GM12875 (cell line): ENCODE measurements at regions not wholly inside any gene's neighbourhood (a gene's known extent, or its start where the extent isn't known, plus 50 kb on each side); places are given as distances from the start of the nearest gene placed in this dataset.

Source experiments
- H3K4me3 ChIP-seq: one replicate; pipeline ENCODE4 v1.5.1; 2011; ENCODE audit warnings: low read depth, low read length, control low read depth
- TF ChIP-seq, protein P1 (sequence below): IDR thresholded peaks from 2 replicates; pipeline ENCODE4 v1.5.1; 2011; ENCODE audit warnings: low read depth, mild to moderate bottlenecking, control low read depth, inconsistent platforms, low read length, moderate library complexity, borderline replicate concordance; ENCODE audit not compliant: insufficient read depth

DNA sequence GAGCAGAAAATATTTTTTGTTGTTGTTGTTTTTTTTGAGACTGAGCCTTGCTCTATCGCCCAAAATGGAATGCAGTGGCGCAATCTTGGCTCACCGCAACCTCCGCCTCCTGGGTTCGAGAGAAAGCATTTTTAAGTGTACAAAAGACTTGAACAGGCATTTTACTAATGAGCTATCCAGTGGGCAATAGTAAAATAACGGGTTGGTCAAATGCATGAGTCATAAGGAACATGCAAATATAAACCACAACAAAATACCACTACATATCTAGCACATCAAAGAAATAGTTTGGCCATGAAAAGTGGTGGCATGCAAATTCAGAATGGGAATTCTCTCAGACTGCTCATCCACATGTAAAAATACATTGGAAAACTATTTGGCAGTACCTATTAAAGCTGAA, 71.7 kb upstream of the TMEM106B start:
- TF ChIP-seq, protein P1, sequence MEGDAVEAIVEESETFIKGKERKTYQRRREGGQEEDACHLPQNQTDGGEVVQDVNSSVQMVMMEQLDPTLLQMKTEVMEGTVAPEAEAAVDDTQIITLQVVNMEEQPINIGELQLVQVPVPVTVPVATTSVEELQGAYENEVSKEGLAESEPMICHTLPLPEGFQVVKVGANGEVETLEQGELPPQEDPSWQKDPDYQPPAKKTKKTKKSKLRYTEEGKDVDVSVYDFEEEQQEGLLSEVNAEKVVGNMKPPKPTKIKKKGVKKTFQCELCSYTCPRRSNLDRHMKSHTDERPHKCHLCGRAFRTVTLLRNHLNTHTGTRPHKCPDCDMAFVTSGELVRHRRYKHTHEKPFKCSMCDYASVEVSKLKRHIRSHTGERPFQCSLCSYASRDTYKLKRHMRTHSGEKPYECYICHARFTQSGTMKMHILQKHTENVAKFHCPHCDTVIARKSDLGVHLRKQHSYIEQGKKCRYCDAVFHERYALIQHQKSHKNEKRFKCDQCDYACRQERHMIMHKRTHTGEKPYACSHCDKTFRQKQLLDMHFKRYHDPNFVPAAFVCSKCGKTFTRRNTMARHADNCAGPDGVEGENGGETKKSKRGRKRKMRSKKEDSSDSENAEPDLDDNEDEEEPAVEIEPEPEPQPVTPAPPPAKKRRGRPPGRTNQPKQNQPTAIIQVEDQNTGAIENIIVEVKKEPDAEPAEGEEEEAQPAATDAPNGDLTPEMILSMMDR: no peak
- H3K4me3 ChIP-seq: no peak overlapping the region

DNA sequence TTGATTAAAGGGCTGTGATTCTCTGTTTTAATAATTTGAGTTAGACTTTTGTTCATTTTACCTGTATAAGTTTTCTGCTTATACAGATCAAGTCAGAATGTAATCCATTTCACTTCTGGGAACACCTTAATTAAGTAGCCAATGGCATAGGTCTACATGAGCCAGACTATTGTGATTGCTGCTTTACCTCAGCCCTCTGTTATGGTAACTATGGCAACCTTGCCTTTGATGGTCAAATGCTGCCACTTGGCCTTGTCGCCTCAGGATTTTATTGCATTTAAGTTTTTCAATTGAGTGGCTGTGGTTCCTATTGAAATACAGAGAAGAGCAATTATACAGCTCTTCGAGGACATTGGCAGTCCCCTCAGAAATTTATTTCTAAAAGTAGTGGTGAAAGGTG, 64.3 kb upstream of the TMEM106B start:
- H3K4me3 ChIP-seq: no peak overlapping the region
- TF ChIP-seq, protein P1: no peak

DNA sequence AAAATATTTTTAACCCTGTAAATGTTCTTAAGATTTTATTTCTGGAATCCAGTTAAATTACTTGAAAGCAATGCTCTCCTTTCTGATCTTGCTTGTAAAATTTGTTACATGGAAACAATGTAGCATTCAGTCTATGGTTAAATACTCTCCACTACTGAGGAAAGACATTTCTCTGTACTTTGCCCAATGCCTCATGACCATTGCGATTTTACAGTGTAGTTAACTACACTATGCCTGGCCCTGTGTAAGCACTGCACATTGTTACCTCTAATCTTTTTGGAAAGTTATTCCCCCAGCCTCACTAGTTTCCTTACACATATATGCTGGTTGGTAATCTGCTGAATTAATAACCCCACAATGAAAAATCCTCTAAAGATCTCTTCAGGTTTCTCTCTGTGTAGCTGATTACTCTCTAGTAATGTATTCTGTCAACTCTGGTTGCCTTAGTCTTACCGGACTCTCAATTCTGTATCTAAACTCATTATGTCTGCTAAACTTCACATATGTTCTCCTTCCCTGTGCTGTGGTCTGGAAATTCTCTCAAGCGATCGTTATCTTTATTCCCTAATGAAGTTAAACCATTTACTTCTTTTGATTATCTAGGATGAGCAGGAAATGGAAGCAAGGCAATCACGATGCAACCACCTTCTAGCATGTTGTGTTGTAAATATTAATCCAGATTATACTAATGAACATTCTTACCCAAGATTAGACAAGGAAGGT, 58.7 kb upstream of the TMEM106B start:
- TF ChIP-seq, protein P1: no peak

DNA sequence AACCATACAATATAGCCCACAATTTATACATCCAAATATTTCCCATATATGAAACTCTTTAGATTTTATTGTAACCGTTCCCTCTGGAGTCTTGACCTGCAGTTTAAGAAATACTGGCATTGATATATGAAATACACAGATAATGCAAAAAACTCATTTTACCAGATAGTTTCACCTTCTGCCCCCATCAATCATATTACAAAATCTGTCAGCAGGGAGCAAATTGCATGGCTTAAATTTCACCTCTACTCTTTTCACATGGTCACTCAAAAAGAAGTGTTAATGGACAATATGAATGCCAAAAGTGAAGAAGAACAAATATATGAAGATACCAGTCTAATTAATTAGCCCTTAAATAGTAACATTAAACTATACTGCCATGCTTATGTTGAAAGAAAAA, 57.0 kb upstream of the TMEM106B start:
- no peak overlapping the region for H3K4me3 ChIP-seq
- TF ChIP-seq, protein P1: no peak

More for the DNA sequence above, 58.7 kb upstream of the TMEM106B start:
- no peak overlapping the region for H3K4me3 ChIP-seq

DNA sequence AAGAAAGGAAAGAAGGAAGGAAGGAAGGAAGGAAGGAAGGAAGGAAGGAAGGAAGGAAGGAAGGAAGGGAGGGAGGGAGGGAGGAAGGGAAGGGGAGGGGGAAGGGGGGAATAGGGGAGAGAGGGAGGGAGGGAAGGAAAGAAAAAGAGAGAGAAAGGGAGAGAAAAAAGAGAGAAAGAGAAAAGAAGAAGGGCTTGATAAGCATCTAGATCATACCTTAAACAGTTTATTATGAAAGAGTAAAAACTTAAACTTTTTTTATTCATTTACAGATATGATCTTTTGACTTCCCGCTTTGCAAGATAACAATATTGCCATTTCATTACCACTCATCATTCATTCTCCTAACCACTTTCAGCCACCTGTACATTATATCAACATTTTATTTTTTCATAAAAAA, 53.6 kb upstream of the TMEM106B start:
- no peak overlapping the region for H3K4me3 ChIP-seq
- TF ChIP-seq, protein P1: no peak

DNA sequence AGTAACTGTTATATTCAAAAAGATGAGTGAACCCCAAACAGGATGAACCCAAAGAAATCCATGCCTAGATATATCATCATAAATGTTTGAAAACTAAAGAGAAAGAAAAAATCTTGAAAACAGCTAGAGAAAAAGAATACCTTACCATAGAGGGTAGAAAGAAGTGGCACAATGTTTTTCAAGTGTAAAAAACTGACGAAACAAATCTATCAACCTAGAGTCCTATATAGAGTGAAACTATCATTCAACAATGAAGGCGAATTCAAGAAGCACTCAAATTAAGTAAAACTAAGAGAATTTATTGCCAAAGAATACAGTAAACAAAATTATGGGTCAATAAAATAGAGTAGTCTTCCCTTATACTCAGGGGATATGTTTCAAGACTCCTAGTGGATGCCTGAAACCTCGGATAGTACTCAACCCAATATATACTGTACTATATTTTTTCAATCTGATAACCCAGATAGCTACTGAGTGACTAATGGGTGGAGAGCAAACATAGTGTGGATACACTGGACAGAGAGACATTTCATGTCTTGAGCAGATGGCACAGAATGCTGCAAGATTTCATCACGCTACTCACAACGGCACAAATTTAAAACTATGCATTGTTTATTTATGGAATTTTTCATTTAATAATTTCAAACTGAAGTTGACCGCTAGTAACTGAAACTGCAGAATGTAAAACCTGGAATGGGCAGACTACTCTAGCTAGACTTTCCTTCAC, 52.6 kb upstream of the TMEM106B start:
- no peak overlapping the region for H3K4me3 ChIP-seq
- TF ChIP-seq, protein P1: no peak

DNA sequence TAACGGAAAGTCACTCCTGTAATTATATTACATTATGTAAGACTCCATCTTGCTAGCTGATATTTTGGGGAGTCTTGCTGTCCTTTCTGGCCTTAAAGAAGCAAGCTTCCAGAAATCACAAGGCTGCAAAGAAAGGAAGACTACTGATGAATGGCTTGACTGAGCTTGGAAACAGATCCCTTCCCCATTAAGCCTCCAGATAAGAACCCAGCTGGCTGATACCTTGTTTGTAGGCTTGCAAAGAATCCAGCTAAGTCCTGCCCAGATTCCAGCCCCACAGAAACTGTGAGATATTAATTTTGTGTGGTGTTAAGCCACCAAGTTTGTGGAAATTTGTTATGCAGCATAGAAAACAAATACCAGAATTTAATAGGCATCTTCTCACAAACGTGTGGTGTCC, 49.9 kb upstream of the TMEM106B start:
- no peak overlapping the region for H3K4me3 ChIP-seq
- TF ChIP-seq, protein P1: no peak
